CD4-positive, alpha-beta T cell treated with Interleukin-17A for 4 hours (primary cell): ENCODE measurements at regions not wholly inside any gene's neighbourhood (a gene's known extent, or its start where the extent isn't known, plus 50 kb on each side); places are given as distances from the start of the nearest gene placed in this dataset.
"Not testable (repeated sequence)": the region's sequence is repeated elsewhere in the genome, so short reads cannot be mapped to it uniquely, and the experiment has no call there.

Source experiments
- DNase-seq: peaks from one replicate; pipeline ENCODE4 v3.0.0-alpha.2; 2020; ENCODE audit warnings: mixed read lengths

DNA sequence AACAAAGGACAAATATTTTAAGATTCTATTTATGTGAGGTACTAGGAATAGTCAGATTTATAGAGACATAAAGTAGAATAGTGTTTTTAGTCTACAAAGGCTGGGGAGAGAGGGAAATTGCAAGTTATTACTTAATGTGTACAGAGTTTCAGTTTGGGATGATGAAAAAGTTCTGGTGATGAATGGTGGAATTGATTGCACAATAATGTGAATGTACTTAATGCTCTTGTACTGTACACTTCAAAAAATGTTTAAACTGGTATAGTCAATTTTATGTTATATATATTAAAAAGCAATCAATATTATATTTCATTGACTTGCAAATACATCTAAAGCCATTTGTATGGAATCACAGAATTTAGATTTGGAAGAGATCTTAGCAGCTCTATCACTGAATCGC is 213.4 kb downstream of the PPP1R3A start:
- no peak for DNase-seq

GRCh38 chr7:113698556-113699220 is 220.1 kb downstream of the PPP1R3A start:
- DNase-seq: no peak

DNA sequence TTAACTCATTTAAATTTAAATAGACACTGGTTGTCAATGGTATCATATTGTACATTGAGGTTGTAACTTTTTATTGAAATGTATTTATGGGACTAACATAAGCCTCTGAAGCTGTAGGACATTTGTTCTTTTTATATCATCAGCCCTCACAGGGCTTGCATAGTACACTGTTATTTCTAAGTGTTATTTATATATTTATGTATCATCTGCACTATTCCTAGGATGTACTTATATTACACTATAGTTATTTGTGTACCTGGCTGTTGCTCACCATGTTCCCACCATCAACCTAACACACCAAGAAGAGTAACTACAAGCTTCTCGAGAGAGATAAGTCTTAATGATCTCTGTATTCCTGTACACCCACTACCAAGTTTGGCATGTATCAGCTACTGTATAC is 224.7 kb downstream of the PPP1R3A start:
- no peak for DNase-seq

DNA sequence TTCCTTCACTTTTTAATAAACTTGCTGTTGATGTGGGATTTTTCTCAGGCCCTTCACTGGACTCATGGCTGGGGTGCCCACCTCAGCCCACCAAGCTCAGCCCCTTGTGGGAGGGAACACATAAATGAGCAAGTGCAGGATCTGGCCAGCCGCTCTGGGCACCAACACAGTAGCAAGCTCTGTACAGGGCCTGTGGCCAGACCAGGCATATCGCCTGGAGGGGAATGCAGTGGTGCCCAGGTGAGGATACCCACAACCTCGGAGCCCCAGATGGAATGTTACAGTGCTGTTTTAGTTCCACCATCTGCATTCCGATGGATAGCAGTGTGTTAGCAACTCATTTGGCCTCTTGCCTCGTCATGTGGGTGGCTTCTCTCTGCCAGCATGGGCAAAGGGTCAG is 234.6 kb downstream of the PPP1R3A start:
- no peak for DNase-seq

GRCh38 chr7:113677811-113678210 is 241.0 kb downstream of the PPP1R3A start:
- DNase-seq: no peak

DNA sequence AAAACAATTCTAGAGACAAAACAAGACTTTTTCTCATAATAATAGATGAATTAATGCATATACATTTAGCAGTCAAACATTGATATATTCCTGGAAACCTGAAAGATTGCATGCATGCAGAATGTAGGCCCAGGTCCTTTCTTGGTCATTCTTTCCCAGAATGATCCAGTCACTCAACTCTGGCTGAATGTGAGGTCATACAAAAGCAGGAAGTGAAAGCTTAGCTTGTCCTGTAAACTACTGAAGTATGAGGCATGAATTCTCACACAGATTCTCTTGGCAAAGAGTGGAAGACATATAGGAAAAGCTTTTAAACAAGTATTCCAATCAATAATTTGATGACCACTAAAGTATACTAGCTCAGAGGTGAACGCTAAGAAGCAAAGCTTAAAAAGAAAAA is 253.9 kb downstream of the PPP1R3A start:
- no peak for DNase-seq

- no peak for DNase-seq
These were observed 259.4 kb downstream of the PPP1R3A start for GRCh38 chr7:113659416-113659815.

GRCh38 chr7:113657603-113658002 is 261.2 kb downstream of the PPP1R3A start:
- no peak for DNase-seq

DNA sequence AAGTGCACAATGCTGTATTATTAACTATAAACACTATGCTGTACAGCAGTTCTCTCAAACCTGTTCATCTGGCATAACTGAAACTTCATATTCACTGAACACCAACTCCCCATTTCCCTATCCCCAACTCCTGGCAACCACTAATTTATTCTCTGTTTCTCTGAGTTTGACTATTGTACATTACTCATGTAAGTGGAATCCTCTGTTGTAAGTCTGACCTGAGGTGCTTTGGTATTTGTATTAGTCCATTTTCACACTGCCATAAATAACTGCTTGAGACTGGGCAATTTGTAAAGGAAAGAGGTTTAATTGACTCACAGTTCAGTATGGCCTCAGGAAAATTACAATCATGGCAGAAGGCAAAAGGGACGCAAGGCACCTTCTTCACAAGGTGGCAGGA is 266.3 kb downstream of the PPP1R3A start:
- no peak for DNase-seq

GRCh38 chr7:113649556-113649955 is 269.3 kb downstream of the PPP1R3A start:
- DNase-seq: no peak

- no peak for DNase-seq
These were observed 279.6 kb downstream of the PPP1R3A start for GRCh38 chr7:113639221-113639620.

- DNase-seq: no peak
These were observed 281.9 kb downstream of the PPP1R3A start for GRCh38 chr7:113636727-113637421.

DNA sequence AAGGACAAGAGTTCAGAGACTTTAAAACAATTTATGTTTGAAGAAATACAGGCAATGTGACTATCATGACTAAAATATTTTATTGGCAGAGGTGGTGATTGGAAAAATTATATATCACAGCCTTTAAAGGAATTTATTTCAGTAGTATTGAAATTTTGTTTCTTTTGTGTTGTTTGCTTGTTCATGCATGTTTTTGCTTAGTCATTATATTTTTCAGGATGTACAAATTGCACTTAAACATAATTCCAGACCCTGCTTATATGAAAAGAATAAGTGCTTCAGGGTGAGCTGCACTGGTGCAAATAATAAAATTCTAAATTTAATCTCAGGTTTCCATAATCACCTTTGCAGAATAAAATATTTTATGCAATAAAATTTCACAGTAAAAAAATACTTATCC is 283.3 kb downstream of the PPP1R3A start:
- no peak for DNase-seq

- DNase-seq: no peak
These were observed 285.7 kb downstream of the PPP1R3A start for GRCh38 chr7:113633073-113633472.

DNA sequence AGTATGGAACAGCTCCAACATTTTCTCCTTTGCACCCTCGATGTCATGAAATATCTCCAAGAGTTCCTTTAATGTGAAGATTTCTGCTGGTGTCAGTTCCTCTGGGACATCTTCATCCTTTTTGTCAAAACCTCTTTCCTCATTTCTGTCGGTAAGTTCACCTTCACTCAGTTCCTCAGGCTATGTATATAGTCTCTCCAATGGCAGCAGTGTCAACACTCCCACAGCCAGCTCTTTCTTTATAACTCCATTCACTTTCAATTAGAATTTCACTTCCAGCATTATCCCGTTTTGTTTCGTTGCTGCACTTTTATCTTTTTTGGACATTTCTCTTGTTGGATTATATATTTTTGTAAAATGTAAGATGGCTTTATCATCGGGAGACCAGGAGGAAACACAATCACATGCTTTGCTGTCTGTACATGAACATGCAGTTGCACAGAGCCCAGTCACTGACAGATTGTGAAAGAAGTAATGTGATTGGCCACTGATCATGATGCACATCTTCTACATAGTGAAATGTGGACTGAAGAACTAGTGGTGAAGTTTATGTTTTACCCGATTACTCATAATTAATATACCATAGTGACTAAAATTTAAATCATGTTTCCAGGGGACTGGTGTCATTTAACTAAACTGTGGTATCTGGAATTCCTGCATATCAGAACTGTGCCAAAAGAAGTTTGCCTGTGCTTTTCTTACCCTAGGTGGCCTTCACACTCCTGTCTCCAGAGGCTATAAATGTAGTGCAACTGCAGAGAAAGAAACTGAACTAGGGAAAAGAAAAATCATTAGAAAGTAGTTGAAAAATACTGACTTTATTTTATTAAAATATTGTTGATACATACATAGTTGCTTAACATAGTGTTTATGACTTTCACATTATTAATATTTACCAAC is 289.6 kb downstream of the PPP1R3A start:
- no peak for DNase-seq

DNA sequence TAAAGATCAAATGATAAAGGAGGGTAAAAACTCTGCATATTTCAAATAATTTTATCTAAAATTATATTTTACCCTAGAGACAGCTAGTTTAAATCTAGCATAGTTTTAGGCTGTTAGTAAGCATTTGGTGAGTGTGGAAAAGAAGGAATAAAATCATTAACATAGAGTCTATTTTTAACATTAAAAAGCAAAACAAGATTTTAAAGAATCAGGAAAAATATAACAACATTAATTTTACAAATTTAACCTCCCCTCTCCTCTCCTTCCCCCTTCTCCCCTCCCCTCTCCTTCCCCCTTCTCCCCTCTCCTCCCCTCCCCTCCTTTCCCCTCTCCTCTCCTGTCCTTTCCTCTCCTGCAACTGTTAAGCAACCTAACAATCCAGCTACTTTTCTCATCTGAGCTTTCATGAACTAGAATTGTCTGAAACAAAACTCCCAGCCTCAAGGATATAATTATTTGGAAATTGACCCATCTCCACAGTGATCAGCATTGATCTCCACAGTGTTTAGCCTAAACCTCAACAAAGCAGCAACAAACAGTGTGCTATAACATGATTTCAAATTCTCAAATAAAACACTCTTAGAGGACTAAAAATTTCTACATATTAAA is 293.2 kb downstream of the PPP1R3A start:
- no peak for DNase-seq

DNA sequence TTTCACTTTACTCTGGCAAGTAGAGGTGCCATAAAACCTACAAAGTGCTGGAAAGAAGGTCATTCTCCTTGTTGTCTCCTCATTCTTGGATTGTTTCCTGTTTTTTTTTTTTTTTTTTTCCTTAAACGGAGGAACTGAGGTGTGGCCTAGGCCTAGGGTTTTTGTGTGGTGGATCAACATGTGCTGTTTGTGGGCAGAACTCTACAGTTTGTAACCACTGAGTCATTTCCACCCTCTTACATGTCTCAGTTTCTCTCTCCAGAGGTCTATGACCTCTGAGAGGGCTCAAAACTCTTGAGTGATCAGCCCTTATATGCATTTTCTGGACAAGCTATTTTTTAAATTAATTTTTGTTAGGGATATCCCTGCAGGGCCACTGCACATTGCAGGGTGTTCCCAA is 296.0 kb downstream of the PPP1R3A start:
- DNase-seq: no peak

GRCh38 chr7:113610572-113610971 is 308.2 kb downstream of the PPP1R3A start:
- no peak for DNase-seq

DNA sequence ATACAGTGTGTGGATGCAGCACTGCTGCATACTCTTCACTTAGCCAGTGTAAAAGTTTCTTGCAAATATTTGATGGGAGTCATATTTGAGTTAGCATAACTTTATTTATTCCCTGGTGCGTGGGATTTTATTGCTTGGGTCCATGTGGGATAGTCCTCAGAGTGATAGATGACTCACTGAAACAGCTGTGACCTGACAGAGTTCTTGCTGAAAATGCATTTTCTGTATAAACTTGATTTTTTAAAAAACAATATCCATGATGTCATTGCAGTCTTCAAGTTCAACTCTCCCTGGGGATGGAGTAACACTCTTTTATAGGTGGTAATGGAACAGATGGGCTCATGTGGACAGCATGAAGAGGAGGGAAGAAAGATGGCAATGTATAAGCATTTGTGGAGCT is 310.0 kb downstream of the PPP1R3A start:
- no peak for DNase-seq

GRCh38 chr7:113606325-113606724 is 312.5 kb downstream of the PPP1R3A start:
- no peak for DNase-seq

- not testable (repeated sequence) for DNase-seq
These were observed 318.4 kb downstream of the PPP1R3A start for GRCh38 chr7:113600428-113600827.

- DNase-seq: not testable (repeated sequence)
These were observed 325.4 kb downstream of the PPP1R3A start for GRCh38 chr7:113593455-113593854.

GRCh38 chr7:113592924-113593323 is 325.9 kb downstream of the PPP1R3A start:
- not testable (repeated sequence) for DNase-seq
